MM.1S (cell line): ENCODE measurements at regions not wholly inside any gene's neighbourhood (a gene's known extent, or its start where the extent isn't known, plus 50 kb on each side); places are given as distances from the start of the nearest gene placed in this dataset.

Experiments used
- EZH2 ChIP-seq: fragments of 300-600 bp; sonication (generic); optimal IDR thresholded peaks from 2 replicates; pipeline ENCODE3; 2017; ENCODE audit warnings: low read depth, mild to moderate bottlenecking, antibody characterized with exemption, low read length, mixed read lengths
- EZH2phosphoT487 ChIP-seq: fragments of 300-600 bp; sonication (generic); IDR thresholded peaks from 2 replicates; pipeline ENCODE4 v1.6.1; 2018; ENCODE audit warnings: antibody characterized with exemption, low read length
- TF ChIP-seq, protein P1 (sequence below): fragments of 300-600 bp; sonication (generic); IDR thresholded peaks from 2 replicates; pipeline ENCODE4 v1.5.1; 2016; ENCODE audit warnings: antibody characterized with exemption, low read length, mixed read lengths

DNA sequence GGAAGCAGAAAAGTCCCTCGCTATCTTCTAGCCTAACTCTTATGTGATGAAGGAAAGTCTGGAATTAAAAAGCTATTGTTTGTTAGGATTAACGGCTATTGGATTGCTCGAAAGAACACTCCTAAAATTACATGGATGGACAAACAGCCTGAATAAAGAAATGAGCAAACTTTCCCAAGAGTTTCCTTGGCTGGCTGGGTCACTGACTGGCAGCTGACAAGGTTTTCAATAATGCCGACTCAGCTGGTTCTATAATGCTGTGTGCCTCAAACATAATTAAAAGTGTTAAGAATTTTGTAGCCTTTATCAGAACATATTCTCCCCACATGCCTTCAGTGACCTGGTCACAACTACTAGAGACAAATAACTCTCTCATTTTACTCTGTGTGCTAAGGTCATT is 142.9 kb upstream of the ADAMTS9 start:
- TF ChIP-seq, protein P1, sequence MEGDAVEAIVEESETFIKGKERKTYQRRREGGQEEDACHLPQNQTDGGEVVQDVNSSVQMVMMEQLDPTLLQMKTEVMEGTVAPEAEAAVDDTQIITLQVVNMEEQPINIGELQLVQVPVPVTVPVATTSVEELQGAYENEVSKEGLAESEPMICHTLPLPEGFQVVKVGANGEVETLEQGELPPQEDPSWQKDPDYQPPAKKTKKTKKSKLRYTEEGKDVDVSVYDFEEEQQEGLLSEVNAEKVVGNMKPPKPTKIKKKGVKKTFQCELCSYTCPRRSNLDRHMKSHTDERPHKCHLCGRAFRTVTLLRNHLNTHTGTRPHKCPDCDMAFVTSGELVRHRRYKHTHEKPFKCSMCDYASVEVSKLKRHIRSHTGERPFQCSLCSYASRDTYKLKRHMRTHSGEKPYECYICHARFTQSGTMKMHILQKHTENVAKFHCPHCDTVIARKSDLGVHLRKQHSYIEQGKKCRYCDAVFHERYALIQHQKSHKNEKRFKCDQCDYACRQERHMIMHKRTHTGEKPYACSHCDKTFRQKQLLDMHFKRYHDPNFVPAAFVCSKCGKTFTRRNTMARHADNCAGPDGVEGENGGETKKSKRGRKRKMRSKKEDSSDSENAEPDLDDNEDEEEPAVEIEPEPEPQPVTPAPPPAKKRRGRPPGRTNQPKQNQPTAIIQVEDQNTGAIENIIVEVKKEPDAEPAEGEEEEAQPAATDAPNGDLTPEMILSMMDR: no peak
- TF ChIP-seq EZH2 (no peak), EZH2phosphoT487 (no peak)
